Liver (tissue), 7 donors: ENCODE measurements at regions not wholly inside any gene's neighbourhood (a gene's known extent, or its start where the extent isn't known, plus 50 kb on each side); places are given as distances from the start of the nearest gene placed in this dataset.

Source experiments
- DNase-seq: peaks from one replicate; pipeline ENCODE4 v3.0.0-alpha.2; 2017; ENCODE audit warnings: low spot score
- H3K27ac ChIP-seq, 2 donors: one replicate each; pipeline ENCODE4 v1.7.0; 2013; ENCODE audit warnings: inconsistent platforms in 2 of 2, low read length in 2 of 2, control low read depth in 1 of 2, low read depth in 1 of 2, mild to moderate bottlenecking in 1 of 2
- H3K27me3 ChIP-seq, 4 donors: one replicate each; pipeline versions ENCODE4 v1.6.1 to v1.7.0; 2013; ENCODE audit warnings: low read length in 3 of 4, inconsistent platforms in 1 of 4, mild to moderate bottlenecking in 1 of 4, moderate library complexity in 1 of 4; ENCODE audit not compliant: control insufficient read depth in 4 of 4, insufficient read depth in 4 of 4
- H3K36me3 ChIP-seq, 4 donors: one replicate each; pipeline versions ENCODE4 v1.6.1 to v1.7.0; 2013; ENCODE audit warnings: low read length in 3 of 4, mild to moderate bottlenecking in 3 of 4, low read depth in 1 of 4, moderate library complexity in 1 of 4; ENCODE audit not compliant: control insufficient read depth in 4 of 4, insufficient read depth in 3 of 4
- H3K4me1 ChIP-seq, 4 donors: one replicate each; pipeline versions ENCODE4 v1.6.1 to v1.7.0; 2013; ENCODE audit warnings: low read length in 3 of 4, mild to moderate bottlenecking in 3 of 4, moderate library complexity in 1 of 4; ENCODE audit not compliant: control insufficient read depth in 4 of 4, insufficient read depth in 4 of 4
- H3K4me3 ChIP-seq, 3 donors: one replicate each; pipeline versions ENCODE4 v1.6.1 to v1.7.0; 2013; ENCODE audit warnings: low read length in 3 of 3, control low read depth in 1 of 3, low read depth in 1 of 3, mild to moderate bottlenecking in 1 of 3
- H3K9ac ChIP-seq, 2 donors: one replicate each; pipeline ENCODE4 v1.7.0; 2013; ENCODE audit warnings: low read length in 2 of 2, mild to moderate bottlenecking in 2 of 2, moderate library complexity in 2 of 2, control low read depth in 1 of 2, low read depth in 1 of 2
- H3K9me3 ChIP-seq, 4 donors: one replicate each; pipeline versions ENCODE4 v1.6.1 to v1.7.0; 2013; ENCODE audit warnings: low read length in 3 of 4; ENCODE audit not compliant: control insufficient read depth in 4 of 4
- ATF3 ChIP-seq: IDR thresholded peaks from 2 replicates; pipeline ENCODE4 v1.6.1; 2016; ENCODE audit warnings: antibody characterized with exemption
- CTCF ChIP-seq: fragments of 150-350 bp; IDR thresholded peaks from 2 replicates; pipeline ENCODE4 v1.5.1; 2017; ENCODE audit warnings: improper control_type of control experiment, low read depth, low read length; ENCODE audit not compliant: missing input control
- EGR1 ChIP-seq, 2 donors: IDR thresholded peaks; 2 replicates each; pipeline ENCODE4 v1.6.1; 2016 to 2018; ENCODE audit warnings: antibody characterized with exemption in 2 of 2, low read depth in 2 of 2
- FOXA1 ChIP-seq: IDR thresholded peaks from 2 replicates; pipeline ENCODE4 v1.6.1; 2016; ENCODE audit warnings: antibody characterized with exemption
- FOXA2 ChIP-seq: IDR thresholded peaks from 2 replicates; pipeline ENCODE4 v1.6.1; 2016; ENCODE audit warnings: antibody characterized with exemption
- GABPA ChIP-seq, 2 donors: IDR thresholded peaks in 1 of 2; conservative IDR thresholded peaks in 1 of 2; 2 replicates each; pipeline ENCODE4 v1.6.1; 2016; ENCODE audit warnings: antibody characterized with exemption in 2 of 2, mild to moderate bottlenecking in 1 of 2, moderate library complexity in 1 of 2
- HNF4A ChIP-seq, 2 donors: conservative IDR thresholded peaks; 2 replicates each; pipeline ENCODE4 v1.6.1; 2016; ENCODE audit warnings: antibody characterized with exemption in 2 of 2, mild to moderate bottlenecking in 2 of 2
- HNF4G ChIP-seq: IDR thresholded peaks from 2 replicates; pipeline ENCODE4 v1.6.1; 2016; ENCODE audit warnings: antibody characterized with exemption
- JUND ChIP-seq, 2 donors: IDR thresholded peaks; 2 replicates each; pipeline ENCODE4 v1.6.1; 2016; ENCODE audit warnings: antibody characterized with exemption in 2 of 2
- MAX ChIP-seq: IDR thresholded peaks from 2 replicates; pipeline ENCODE4 v1.6.1; 2016; ENCODE audit warnings: antibody characterized with exemption
- NR2F2 ChIP-seq: IDR thresholded peaks from 2 replicates; pipeline ENCODE4 v1.6.1; 2016; ENCODE audit warnings: antibody characterized with exemption
- RAD21 ChIP-seq, 2 donors: IDR thresholded peaks; 2 replicates each; pipeline ENCODE4 v1.6.1; 2016; ENCODE audit warnings: antibody characterized with exemption in 2 of 2, mild to moderate bottlenecking in 2 of 2
- REST ChIP-seq: IDR thresholded peaks from 2 replicates; pipeline ENCODE4 v1.6.1; 2016; ENCODE audit warnings: antibody characterized with exemption, mild to moderate bottlenecking
- RXRA ChIP-seq, 2 donors: IDR thresholded peaks; 2 replicates each; pipeline ENCODE4 v1.6.1; 2017 to 2018; ENCODE audit warnings: antibody characterized with exemption in 2 of 2, mild to moderate bottlenecking in 1 of 2
- SP1 ChIP-seq: IDR thresholded peaks from 2 replicates; pipeline ENCODE4 v1.6.1; 2018; ENCODE audit warnings: antibody characterized with exemption, mild to moderate bottlenecking
- TAF1 ChIP-seq: conservative IDR thresholded peaks from 2 replicates; pipeline ENCODE4 v1.6.1; 2016; ENCODE audit warnings: antibody characterized with exemption, mild to moderate bottlenecking
- YY1 ChIP-seq: IDR thresholded peaks from 2 replicates; pipeline ENCODE4 v1.6.1; 2016; ENCODE audit warnings: antibody characterized with exemption, mild to moderate bottlenecking
- TF ChIP-seq, protein P1 (sequence below): IDR thresholded peaks from 2 replicates; pipeline ENCODE4 v1.6.1; 2016; ENCODE audit warnings: antibody characterized with exemption
- donor health status: healthy.
- donor health status: healthy.
- donor health status: healthy.
- donor health status: healthy.

- no peak for TF ChIP-seq NR2F2
- no peak for TF ChIP-seq ATF3
- TF ChIP-seq FOXA1: no peak
- no peak for TF ChIP-seq SP1
- TF ChIP-seq, protein P1, sequence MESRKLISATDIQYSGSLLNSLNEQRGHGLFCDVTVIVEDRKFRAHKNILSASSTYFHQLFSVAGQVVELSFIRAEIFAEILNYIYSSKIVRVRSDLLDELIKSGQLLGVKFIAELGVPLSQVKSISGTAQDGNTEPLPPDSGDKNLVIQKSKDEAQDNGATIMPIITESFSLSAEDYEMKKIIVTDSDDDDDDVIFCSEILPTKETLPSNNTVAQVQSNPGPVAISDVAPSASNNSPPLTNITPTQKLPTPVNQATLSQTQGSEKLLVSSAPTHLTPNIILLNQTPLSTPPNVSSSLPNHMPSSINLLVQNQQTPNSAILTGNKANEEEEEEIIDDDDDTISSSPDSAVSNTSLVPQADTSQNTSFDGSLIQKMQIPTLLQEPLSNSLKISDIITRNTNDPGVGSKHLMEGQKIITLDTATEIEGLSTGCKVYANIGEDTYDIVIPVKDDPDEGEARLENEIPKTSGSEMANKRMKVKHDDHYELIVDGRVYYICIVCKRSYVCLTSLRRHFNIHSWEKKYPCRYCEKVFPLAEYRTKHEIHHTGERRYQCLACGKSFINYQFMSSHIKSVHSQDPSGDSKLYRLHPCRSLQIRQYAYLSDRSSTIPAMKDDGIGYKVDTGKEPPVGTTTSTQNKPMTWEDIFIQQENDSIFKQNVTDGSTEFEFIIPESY: no peak
- no peak for TF ChIP-seq YY1
- no peak for TF ChIP-seq CTCF
- no peak for TF ChIP-seq GABPA (IDR thresholded peaks at IDR 0.05 in 1 of 2, conservative IDR thresholded peaks at IDR 0.05 in 1 of 2)
- TF ChIP-seq MAX: no peak
- no peak for TF ChIP-seq RAD21 (IDR thresholded peaks at IDR 0.05)
- no peak for TF ChIP-seq HNF4A (conservative IDR thresholded peaks at IDR 0.05)
- no peak for TF ChIP-seq REST
- no peak for TF ChIP-seq EGR1 (IDR thresholded peaks at IDR 0.05; ENCODE audit: low read depth in 2 of 2)
- no peak for TF ChIP-seq TAF1
- TF ChIP-seq HNF4G: no peak
- TF ChIP-seq RXRA (IDR thresholded peaks at IDR 0.05): no peak
- no peak for TF ChIP-seq JUND (IDR thresholded peaks at IDR 0.05)
- no peak for TF ChIP-seq FOXA2
- Histone ChIP-seq H3K27me3 (no peaks in the 10 kb centered on the region), H3K27ac (no peak overlapping the region), H3K4me1 (no peaks in the 10 kb centered on the region), H3K9ac (no peak overlapping the region), H3K4me3 (no peak overlapping the region), H3K36me3 (no peaks in the 10 kb centered on the region), H3K9me3 (no peaks in the 10 kb centered on the region)
- no peak for DNase-seq
These were observed 906.0 kb upstream of the CDH10 start for GRCh38 chr5:25550793-25551192.
